HepG2 (cell line): ENCODE measurements at regions not wholly inside any gene's neighbourhood (a gene's known extent, or its start where the extent isn't known, plus 50 kb on each side); places are given as distances from the start of the nearest gene placed in this dataset.

Experiments used
- ATAC-seq: fragments of 200-7000 bp; cut with Tn5 transposase; 3 replicates; pipeline ENCODE4 v1.9.1; 2020; ENCODE audit warnings: mild to moderate bottlenecking, moderate library complexity
- BruUV-seq: library from RNA; stranded (reverse); fragments of 400-500 nt; replicated peaks from 2 replicates; lab custom pipeline; 2021; lab: Mats Ljungman, UMichigan
- CTCF ChIA-PET: fragments of 300-600 bp; formaldehyde crosslinking; extraction: SDS; loops from one replicate; lab custom pipeline; 2021; ENCODE audit warnings: low total read pairs, inconsistent platforms, low intra/inter-chr PET ratio; lab: Yijun Ruan, JAX
- POLR2A ChIA-PET: fragments of 350-600 bp; sonication (Branson Sonifier 250); formaldehyde crosslinking; loops from one replicate; lab custom pipeline; 2020; ENCODE audit warnings: antibody characterized with exemption, inconsistent platforms; lab: Yijun Ruan, JAX
- DNase-seq: peaks from one replicate; pipeline ENCODE4 v3.0.0-alpha.2; 2015; ENCODE audit warnings: low spot score
- FAIRE-seq: peaks from 3 replicates; lab custom pipeline; 2011; peaks lifted over from hg19 to GRCh38; lab: Jason Lieb, UNC
- H2AFZ ChIP-seq: one replicate; pipeline ENCODE4 v1.6.1; 2011; ENCODE audit warnings: low read length, inconsistent platforms
- H3K27ac ChIP-seq: fragments of 300-600 bp; 3 replicates; pipeline ENCODE4 v1.8.0; 2011; ENCODE audit warnings: mixed run types, mild to moderate bottlenecking, mixed read lengths, low read length, inconsistent platforms; ENCODE audit not compliant: insufficient read depth; ENCODE audit errors: extremely low read length
- H3K27me3 ChIP-seq, 2 experiments: fragments of 200-600 bp in 1 of 2; 2 replicates in 1 of 2; 3 replicates in 1 of 2; pipeline versions ENCODE4 v1.6.0 to v1.8.0; 2011; ENCODE audit warnings: low read length in 2 of 2, mild to moderate bottlenecking in 2 of 2, moderate library complexity in 2 of 2, inconsistent platforms in 1 of 2; ENCODE audit not compliant: insufficient read depth in 2 of 2, control insufficient read depth in 1 of 2
- H3K36me3 ChIP-seq, 2 experiments: fragments of 200-600 bp in 1 of 2; replicated peaks in 1 of 2; 2 replicates in 1 of 2; 3 replicates in 1 of 2; pipeline versions ENCODE4 v1.5.1 to v1.8.0; 2011; ENCODE audit warnings: low read length in 2 of 2, inconsistent platforms in 1 of 2; ENCODE audit not compliant: insufficient read depth in 2 of 2, control insufficient read depth in 1 of 2
- H3K4me1 ChIP-seq: 2 replicates; pipeline ENCODE4 v1.5.1; 2012; ENCODE audit warnings: low read length, inconsistent platforms; ENCODE audit not compliant: insufficient read depth
- H3K4me2 ChIP-seq: 2 replicates; pipeline ENCODE4 v1.6.0; 2011; ENCODE audit warnings: low read depth, low read length, inconsistent platforms
- H3K4me3 ChIP-seq, 3 experiments: fragments of 200-600 bp in 1 of 3; sonication (generic), shearing (Covaris generic) in 1 of 3; replicated peaks in 1 of 3; 2 replicates each; pipeline ENCODE4 v1.5.1; 2011 to 2016; ENCODE audit warnings: low read length in 3 of 3, inconsistent platforms in 2 of 3, low read depth in 2 of 3, mild to moderate bottlenecking in 2 of 3, control low read depth in 1 of 3, mixed read lengths in 1 of 3; ENCODE audit not compliant: insufficient read depth in 1 of 3
- H3K79me2 ChIP-seq: one replicate; pipeline ENCODE4 v1.6.1; 2011; ENCODE audit warnings: low read length, inconsistent platforms; ENCODE audit not compliant: insufficient read depth
- H3K9ac ChIP-seq: 2 replicates; pipeline ENCODE4 v1.6.0; 2011; ENCODE audit warnings: mild to moderate bottlenecking, low read depth, low read length, inconsistent platforms; ENCODE audit not compliant: insufficient read depth
- H3K9me3 ChIP-seq: 2 replicates; pipeline ENCODE4 v1.5.1; 2012; ENCODE audit warnings: mild to moderate bottlenecking, low read length
- H4K20me1 ChIP-seq: 2 replicates; pipeline ENCODE4 v1.6.0; 2011; ENCODE audit warnings: inconsistent platforms, mild to moderate bottlenecking, low read length, moderate library complexity; ENCODE audit not compliant: insufficient read depth
- ARNT2 ChIP-seq: sonication (generic); formaldehyde crosslinking; IDR thresholded peaks from 2 replicates; pipeline ENCODE4 v1.8.0; 2022; ENCODE audit warnings: mild to moderate bottlenecking, low read depth, missing genetic modification reagents, moderate library complexity
- NBN ChIP-seq: fragments of 450-650 bp; conservative IDR thresholded peaks from 2 replicates; pipeline ENCODE4 v1.6.1; 2017
- NFE2 ChIP-seq: sonication (generic); formaldehyde crosslinking; IDR thresholded peaks from 2 replicates; pipeline ENCODE4 v1.4.0; 2020; ENCODE audit warnings: missing genetic modification reagents
- RBAK ChIP-seq: sonication (generic); formaldehyde crosslinking; IDR thresholded peaks from 2 replicates; pipeline ENCODE4 v1.5.1; 2020; ENCODE audit warnings: mild to moderate bottlenecking, missing genetic modification reagents
- ZFP82 ChIP-seq: sonication (generic); formaldehyde crosslinking; IDR thresholded peaks from 2 replicates; pipeline ENCODE4 v1.5.1; 2020; ENCODE audit warnings: mild to moderate bottlenecking, missing genetic modification reagents, borderline replicate concordance
- ZKSCAN5 ChIP-seq: sonication (generic); formaldehyde crosslinking; IDR thresholded peaks from 2 replicates; pipeline ENCODE4 v1.5.1; 2020; ENCODE audit warnings: mild to moderate bottlenecking, missing genetic modification reagents
- ZNF468 ChIP-seq: sonication (generic); formaldehyde crosslinking; IDR thresholded peaks from 2 replicates; pipeline ENCODE4 v1.8.0; 2022; ENCODE audit warnings: mild to moderate bottlenecking, moderate library complexity, missing genetic modification reagents
- ZNF557 ChIP-seq: sonication (generic); formaldehyde crosslinking; IDR thresholded peaks from 2 replicates; pipeline ENCODE4 v1.4.0; 2020; ENCODE audit warnings: missing genetic modification reagents
- ZSCAN20 ChIP-seq: sonication (generic); formaldehyde crosslinking; IDR thresholded peaks from 2 replicates; pipeline ENCODE4 v1.4.0; 2020; ENCODE audit warnings: missing genetic modification reagents, mild to moderate bottlenecking, borderline replicate concordance
- WGBS: methylation state at CpG from one replicate; pipeline ENCODE4 v1.1.6; 2017; ENCODE audit warnings: low lambda C conversion rate; 5-methylcytosine and 5-hydroxymethylcytosine counted together
- in situ Hi-C: cut with HindIII; loops from 2 replicates; pipeline ENCODE4 v1.10.0; 2017; ENCODE audit warnings: low pct_unique_long_range_greater_than_20kb; ENCODE audit not compliant: extremely low pct_ligation_motif_present
- intact Hi-C: fragments of 100-400 bp; cut with micrococcal nuclease; formaldehyde crosslinking; loops from one replicate; pipeline ENCODE4 v1.10.0; 2022; ENCODE audit not compliant: unreplicated experiment
- TF ChIP-seq, protein P1 (sequence below): sonication (generic); formaldehyde crosslinking; IDR thresholded peaks from 2 replicates; pipeline ENCODE4 v1.5.0; 2020; ENCODE audit warnings: missing genetic modification reagents
- TF ChIP-seq, protein P2 (sequence below): IDR thresholded peaks from 2 replicates; pipeline ENCODE4 v1.6.1; 2016

DNA sequence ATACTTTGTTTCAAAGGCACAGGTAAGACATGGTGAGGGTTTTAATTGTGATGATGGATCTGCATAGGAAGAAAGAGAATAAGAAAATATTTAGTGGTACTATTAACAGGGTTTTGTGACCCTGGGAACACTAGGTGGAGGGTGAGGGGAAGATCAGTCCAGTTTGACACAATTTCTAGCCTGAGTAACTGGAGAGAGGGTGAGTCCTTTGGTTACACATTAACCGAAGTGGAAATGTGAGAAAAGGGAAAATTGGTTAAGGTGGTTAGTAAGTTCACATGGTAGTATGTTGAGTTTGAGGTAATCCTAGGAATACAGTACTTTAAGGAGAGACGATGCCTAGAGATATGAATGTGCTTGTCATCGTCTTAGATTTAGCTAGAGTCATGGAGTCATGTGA is 54.8 kb upstream of the POU3F2 start:
- in situ Hi-C loops (no loop called here), intact Hi-C loops (no loop called here)
- no peaks in the 10 kb centered on the region for H3K36me3 ChIP-seq
- no peaks in the 10 kb centered on the region for H4K20me1 ChIP-seq
- no peak overlapping the region for H3K9ac ChIP-seq
- no peak overlapping the region for H3K27ac ChIP-seq
- no peaks in the 10 kb centered on the region for H3K27me3 ChIP-seq
- WGBS, result 30% methylated on average over 3 of the region's 3 CpGs
- TF ChIP-seq, protein P1, sequence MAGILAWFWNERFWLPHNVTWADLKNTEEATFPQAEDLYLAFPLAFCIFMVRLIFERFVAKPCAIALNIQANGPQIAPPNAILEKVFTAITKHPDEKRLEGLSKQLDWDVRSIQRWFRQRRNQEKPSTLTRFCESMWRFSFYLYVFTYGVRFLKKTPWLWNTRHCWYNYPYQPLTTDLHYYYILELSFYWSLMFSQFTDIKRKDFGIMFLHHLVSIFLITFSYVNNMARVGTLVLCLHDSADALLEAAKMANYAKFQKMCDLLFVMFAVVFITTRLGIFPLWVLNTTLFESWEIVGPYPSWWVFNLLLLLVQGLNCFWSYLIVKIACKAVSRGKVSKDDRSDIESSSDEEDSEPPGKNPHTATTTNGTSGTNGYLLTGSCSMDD (CRISPR knock-in tag), result no peak
- TF ChIP-seq NFE2 (CRISPR knock-in tag), result no peak
- H3K4me2 ChIP-seq, result no peak overlapping the region
- no peaks in the 10 kb centered on the region for H3K79me2 ChIP-seq
- POLR2A ChIA-PET, result no interaction called here
- peaks cover 10% of the 10 kb centered on the region for H3K4me1 ChIP-seq
- peak; percentile 63; the same call in 2 of the 3 replicates for ATAC-seq
- BruUV-seq, result no TSS peak
- H3K9me3 ChIP-seq, result no peaks in the 10 kb centered on the region
- H3K4me3 ChIP-seq, result no peak overlapping the region
- no peak for DNase-seq
- FAIRE-seq, result no peak
- CTCF ChIA-PET, result no interaction called here
- no peak overlapping the region for H2AFZ ChIP-seq

DNA sequence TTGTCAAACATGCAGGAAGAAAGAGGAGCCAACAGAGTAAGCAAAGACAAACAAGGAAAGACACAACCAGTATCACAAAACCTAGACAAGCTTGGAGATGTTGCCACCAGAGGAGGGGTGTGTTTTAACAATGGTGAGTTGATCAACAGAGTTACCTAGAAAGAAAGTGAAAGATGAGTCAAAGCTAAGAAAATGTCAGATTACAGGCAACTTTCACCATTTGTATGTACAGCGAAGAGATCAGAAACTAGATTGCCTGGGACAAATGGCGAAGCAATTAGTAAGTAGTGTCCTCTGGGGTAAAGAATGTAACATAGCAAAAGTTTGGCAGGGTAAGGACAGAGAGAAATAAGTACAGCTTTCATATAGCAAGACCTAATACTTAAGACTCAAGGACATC is 51.6 kb upstream of the POU3F2 start:
- no peak overlapping the region for H3K4me3 ChIP-seq
- no TSS peak for BruUV-seq
- in situ Hi-C loops, result no loop called here
- peaks cover 10% of the 10 kb centered on the region for H3K4me1 ChIP-seq
- H3K9ac ChIP-seq, result no peak overlapping the region
- ATAC-seq, result no peak
- no peaks in the 10 kb centered on the region for H3K9me3 ChIP-seq
- TF ChIP-seq ZNF557 (CRISPR knock-in tag) (no peak), ZKSCAN5 (CRISPR knock-in tag) (no peak), NBN (no peak), ZSCAN20 (no peak), ZFP82 (CRISPR knock-in tag) (no peak), ZNF468 (CRISPR knock-in tag) (no peak), RBAK (CRISPR knock-in tag) (no peak), ARNT2 (no peak)
- TF ChIP-seq, protein P2, sequence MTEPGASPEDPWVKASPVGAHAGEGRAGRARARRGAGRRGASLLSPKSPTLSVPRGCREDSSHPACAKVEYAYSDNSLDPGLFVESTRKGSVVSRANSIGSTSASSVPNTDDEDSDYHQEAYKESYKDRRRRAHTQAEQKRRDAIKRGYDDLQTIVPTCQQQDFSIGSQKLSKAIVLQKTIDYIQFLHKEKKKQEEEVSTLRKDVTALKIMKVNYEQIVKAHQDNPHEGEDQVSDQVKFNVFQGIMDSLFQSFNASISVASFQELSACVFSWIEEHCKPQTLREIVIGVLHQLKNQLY (CRISPR knock-in tag), result no peak
- no peaks in the 10 kb centered on the region for H4K20me1 ChIP-seq
- CTCF ChIA-PET, result no interaction called here
- DNase-seq, result no peak
- intact Hi-C loops, result no loop called here
- 3% methylated on average over 2 of the region's 2 CpGs for WGBS
- H2AFZ ChIP-seq, result no peak overlapping the region
- POLR2A ChIA-PET, result no interaction called here
- no peak for FAIRE-seq
- no peaks in the 10 kb centered on the region for H3K36me3 ChIP-seq
- H3K27ac ChIP-seq, result no peak overlapping the region
- H3K79me2 ChIP-seq, result no peaks in the 10 kb centered on the region
- H3K27me3 ChIP-seq, result no peaks in the 10 kb centered on the region; a peak in 1 of 5 replicates
- no peak overlapping the region for H3K4me2 ChIP-seq
